ENCODE measurements at regions not wholly inside any gene's neighbourhood (a gene's known extent, or its start where the extent isn't known, plus 50 kb on each side); places are given as distances from the start of the nearest gene placed in this dataset.
A peak's percentile ranks its signal among the peaks of the same experiment; 100 is the strongest.

DNA sequence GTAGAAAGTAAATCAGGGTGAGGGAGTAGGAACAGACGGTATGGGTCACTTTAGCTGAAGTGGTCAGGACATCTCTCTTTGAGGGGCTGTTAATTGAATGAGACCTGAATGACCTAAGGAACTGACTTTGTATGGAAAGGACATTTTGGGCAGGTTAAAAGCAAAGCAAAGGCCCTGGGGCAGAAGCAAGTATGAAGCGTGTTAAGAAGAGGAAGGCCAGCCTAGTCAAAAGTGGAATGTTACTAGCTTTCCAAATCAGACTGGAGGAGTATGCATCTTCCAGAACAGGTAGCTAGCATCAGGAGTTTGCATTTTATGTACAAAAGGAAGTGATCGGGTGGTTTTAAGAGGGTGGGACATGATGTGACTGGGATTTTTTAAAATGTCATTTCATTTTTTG is 70.9 kb upstream of the PCGF5 start:
- no peak for DNase-seq

DNA sequence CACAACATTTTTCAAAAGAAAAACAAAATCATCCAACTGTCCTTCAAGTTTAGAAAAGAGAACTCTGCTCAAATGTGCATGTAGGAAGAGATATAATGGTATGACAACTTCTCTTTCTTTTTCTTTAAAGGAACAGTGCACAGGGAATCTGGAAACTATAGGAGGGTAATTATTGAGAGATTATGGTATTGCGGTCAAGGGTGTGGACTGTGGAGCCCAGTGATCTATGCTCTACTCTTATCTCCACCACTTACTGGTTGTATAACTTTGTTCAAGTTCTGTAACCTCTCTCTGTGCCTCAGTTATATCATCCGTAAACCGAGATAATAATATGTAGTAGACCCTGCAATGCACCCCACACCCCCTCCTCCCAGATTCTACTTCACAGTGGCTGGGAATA is 69.8 kb upstream of the PCGF5 start:
- no peak for DNase-seq

DNA sequence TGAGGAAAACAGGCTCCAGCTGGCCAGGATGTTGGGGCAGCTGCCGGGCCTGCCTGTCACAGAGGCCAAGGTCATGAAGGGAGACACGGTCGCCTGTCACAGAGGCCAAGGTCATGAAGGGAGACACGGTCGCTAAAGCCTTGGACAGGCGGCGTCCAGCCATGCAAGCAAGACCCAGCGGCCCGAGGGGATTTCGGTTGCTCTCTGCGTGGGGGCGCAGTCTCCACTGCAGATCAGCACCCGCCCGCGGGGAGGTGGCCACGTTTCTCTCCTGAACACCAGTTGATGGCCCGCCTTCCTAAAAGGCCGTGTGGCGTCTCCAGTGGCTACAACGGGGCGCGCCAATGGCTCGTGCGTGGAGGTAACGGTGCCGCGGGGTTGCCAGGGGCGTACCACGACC is 67.0 kb upstream of the PCGF5 start:
- DNase-seq, result no peak

DNA sequence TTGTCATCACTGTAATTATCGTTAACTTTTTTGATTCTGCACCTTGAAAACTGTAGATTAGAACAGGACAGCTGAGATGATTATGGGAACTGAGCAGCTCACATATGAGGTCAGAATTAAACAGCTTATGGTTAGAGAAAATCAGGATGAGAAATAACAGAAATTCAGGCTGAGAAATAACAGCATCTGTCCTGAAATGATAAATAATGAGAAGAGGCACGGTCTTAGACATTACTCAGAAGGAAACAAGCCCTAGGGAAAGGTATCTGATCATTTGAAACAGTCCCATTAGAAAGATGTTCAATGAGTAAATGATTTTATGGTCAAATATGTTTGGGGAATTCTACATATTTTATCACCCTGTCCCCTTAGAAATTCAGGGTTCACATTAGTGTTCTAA is 65.6 kb upstream of the PCGF5 start:
- DNase-seq, result no peak

DNA sequence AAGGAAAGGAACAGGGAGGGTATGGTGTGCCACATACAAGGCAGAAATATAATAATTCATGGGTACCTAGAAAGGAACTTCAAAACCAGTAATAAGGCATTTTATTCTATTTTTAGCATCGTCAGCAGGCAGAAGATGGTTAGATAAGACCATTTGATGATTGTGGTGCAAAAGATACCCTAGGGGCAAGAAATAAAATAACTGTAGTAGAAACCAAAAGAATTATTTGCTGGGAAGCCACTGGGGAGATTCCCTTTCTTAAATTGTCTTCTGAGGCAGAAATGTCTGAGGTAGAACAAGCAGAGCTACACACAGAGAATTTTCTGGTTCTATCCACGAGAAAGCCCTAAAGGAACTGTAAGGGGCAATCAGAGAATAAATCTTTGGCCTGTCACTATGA is 64.3 kb upstream of the PCGF5 start:
- no peak for DNase-seq

DNA sequence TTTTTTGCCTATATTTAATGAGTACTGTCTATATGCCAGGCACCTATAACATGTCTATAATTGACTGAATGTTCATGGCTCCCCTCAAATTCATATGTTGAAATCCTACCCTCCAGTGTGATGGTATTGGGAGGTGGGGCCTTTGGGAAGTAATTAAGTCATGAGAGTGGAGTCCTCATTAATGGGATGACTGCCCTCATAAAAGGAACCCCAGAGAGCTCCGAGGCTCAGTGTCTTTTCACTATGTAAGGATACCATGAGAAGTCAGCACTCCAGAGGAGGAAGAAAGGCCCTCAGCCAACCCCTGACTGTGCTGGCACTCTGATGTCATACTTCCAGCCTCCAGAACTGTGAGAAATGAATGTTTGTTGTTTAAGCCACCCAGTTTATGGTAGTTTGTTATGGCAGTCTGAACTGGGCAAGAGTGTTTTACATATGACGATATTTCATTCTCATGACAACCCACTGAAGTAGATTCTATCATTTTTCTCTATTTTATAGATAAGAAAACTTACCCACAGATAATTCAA is 61.1 kb upstream of the PCGF5 start:
- no peak for DNase-seq

DNA sequence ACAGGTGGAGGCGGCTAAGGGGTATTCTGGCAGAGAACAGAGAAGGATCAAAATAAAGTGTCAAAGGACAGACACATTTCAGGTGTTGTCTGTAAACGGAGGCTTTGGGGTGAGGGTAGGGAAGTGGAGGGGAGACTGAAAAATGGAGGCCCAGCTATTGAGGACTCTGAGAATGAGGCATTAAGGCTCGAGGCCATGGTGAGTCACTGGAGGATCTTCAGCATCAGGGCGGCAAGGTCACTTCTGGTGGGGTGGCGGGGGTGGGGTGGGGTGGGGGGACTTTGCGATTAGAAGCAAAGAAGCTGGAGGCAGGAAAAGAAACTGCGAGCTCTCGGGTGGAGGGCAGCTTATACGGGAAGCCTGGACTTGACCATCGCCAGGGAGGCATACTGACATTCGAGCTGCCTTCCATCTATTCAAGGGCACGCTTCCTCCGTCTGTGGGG is 58.4 kb upstream of the PCGF5 start:
- no peak for DNase-seq

DNA sequence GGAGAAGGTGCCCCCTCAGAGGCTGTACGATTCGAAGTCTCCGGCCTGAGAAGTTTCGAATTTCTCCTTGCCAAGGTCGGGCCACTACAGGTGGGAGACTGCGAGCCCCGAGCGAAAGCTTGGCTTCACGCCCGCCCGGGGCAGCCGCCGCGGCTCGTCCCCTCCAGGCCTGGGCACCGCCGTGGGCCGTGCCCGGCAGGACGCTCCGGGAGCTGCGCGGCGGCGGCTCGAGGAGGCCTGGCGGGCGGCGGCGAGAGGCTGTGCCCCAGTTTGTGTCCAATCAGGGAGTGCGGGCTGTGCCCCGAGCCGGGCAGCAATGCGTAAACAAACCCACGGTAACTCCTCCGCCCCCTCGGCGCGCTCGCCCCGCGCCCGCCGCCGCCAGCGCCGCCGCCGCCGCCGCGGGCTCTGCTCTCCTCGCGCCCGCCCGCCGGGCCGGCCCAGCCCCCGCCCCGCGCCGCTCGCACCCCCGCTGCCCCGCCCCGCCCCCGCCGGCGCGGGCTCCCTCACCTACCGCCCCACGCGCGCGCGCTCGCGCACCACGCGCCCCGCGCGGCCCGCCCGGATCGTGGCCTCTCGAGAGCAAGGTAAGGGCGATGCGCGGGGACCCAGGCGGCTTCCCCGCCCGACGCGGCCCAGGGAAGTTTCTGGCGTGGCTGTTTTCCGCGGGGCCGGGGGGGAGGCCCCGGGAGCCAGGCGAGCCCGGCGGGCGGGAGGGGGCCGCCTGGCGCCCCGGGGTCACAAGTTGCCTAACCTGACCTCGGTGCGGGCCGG is 57.8 kb upstream of the PCGF5 start:
- DNase-seq, result peak in 1 of 2 experiments; percentile 24

DNA sequence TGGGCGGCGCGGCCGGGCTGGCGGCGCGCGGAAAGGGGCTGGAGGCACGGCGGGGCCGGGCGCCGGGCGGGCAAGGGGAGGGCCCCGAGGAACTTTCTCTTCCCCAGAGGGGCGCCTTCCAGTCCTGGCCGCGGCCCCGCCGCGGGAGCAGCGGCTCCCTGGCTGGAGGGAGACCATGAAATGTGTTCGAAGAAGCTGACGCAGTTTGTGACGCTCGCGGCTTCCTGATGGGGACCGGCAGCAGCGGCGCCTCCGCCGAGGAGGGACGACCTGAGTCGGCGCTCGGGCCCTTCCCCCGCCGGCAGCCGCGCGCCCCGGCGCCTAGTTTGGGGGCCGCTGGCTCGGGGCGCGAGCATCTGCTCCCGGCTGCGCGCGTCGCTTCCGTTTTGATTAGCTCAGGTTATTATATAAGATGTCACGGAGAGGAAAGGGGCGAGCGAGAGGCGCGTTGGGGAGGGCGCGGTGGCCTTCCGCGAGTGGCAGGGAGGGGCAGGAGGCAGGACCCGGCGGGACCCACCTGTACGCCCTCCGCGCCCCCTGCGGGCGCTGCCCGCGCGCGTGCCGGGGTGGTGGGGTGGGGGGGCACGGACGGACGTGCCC is 57.1 kb upstream of the PCGF5 start:
- DNase-seq, result peak in 1 of 2 experiments; percentile 31

DNA sequence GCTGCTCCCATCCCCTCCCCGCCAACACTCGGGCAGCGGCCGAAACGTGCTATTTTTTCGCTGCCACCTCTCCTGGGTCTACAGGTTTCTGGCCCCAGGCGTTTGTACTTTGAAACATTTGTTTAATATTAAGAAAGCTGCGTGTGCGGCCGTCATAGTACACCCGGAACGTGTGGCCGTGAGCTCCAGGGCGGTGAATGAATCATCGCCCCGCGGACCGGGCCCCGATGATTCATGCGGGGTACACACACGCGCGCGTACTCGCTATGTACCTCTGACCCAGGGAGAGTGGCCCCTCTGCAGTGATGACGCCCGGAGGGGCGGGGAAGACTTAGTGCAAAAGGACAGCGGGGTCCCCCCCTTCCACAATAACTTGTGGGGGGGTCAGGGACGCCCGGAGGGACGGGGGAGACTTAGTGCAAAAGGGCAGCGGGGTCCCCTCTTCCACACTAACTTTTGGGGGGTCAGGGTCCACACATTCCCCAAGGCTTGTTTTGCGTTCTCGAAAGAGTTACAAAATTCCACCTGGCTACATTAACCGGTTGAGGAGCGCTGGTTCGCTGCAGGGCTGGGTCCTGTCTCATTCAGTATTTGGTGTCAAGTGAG is 56.5 kb upstream of the PCGF5 start:
- DNase-seq, result peak in 1 of 2 experiments; percentile 10

DNA sequence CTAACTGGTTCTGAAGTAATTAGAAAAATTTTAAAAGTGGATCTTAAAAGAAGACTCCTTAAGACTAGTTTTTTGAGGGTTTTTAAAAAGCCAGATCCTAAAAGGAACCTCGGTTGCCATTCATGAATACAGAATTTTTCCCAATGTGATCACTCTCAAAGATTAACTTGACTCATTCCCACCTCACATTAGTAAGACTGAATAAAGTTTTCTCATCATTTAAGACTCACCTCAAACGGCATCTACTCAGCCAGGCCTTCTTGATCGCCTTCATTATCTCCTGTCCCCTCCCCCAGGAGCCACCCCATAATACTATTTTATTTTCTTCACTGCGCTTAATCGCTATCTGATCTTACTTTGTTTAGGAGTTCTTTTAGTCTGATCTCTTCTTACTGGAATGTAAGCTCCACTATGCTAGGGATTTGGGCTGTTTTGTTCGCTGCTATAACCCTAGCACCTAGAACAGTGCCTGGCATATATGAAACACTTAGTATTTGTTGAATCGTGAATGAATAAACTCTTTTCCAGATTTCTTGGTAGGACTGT is 55.9 kb upstream of the PCGF5 start:
- no peak for DNase-seq

DNA sequence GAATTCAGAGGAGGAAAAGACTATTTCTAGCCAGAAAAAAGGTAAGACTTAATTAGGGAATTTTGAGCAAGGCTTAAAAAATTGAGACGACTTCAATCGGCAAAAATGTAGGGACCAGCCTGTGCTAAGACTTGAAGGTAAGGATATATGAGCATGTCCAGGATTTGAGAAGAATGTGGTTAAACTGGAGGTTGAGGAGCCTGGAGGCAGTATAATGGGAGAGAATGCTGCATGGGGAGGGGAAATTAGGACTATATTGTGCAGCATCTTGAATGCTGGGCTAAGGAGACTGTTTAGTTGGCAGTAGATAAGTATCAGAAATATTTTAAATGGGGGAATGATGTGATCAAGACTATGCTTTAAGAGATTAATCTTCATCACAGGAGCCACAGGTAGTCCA is 53.1 kb upstream of the PCGF5 start:
- no peak for DNase-seq

DNA sequence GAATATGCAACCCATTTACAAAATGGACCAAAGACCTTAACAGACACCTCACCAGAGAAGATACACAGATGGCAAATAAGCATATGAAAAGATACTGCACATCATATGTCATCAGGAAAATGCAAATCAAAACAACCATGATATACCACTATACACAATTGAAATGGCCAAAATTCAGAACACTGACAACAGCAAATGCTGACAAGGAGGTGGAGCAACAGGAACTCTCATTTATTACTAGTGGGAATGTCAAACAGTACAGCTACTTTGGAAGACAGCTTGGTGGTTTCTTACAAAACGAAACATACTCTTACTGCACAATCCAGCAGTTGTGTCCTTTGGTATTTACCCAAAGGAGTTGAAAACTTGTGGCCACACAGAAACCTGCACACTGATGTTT is 50.0 kb upstream of the PCGF5 start:
- DNase-seq, result no peak
